HEK293 (cell line): ENCODE measurements at regions not wholly inside any gene's neighbourhood (a gene's known extent, or its start where the extent isn't known, plus 50 kb on each side); places are given as distances from the start of the nearest gene placed in this dataset.

ENCODE experiments used
- CTCF ChIA-PET: fragments of 350-600 bp; formaldehyde crosslinking; extraction: SDS; loops from one replicate; lab custom pipeline; 2021; ENCODE audit warnings: antibody characterized with exemption; lab: Yijun Ruan, JAX
- POLR2A ChIA-PET: fragments of 300-600 bp; formaldehyde crosslinking; extraction: SDS; loops from one replicate; lab custom pipeline; 2020; ENCODE audit warnings: antibody characterized with exemption, inconsistent platforms; lab: Yijun Ruan, JAX
- H3K27ac ChIP-seq: fragments of 200-500 bp; sonication (Bioruptor generic); 2 replicates; pipeline ENCODE4 v1.5.1; 2014; ENCODE audit warnings: low read depth, low read length, control low read depth, inconsistent platforms; ENCODE audit errors: extremely low read depth
- H3K36me3 ChIP-seq, 2 experiments: fragments of 200-500 bp in 1 of 2; sonication (Bioruptor generic) in 1 of 2; 1 replicate in 1 of 2; 2 replicates in 1 of 2; pipeline ENCODE4 v1.5.1; 2014 to 2017; ENCODE audit warnings: inconsistent platforms in 2 of 2, low read length in 2 of 2; ENCODE audit not compliant: control insufficient read depth in 2 of 2, insufficient read depth in 1 of 2
- H3K4me1 ChIP-seq: fragments of 200-500 bp; sonication (Bioruptor generic); 2 replicates; pipeline ENCODE4 v1.5.1; 2014; ENCODE audit warnings: mild to moderate bottlenecking, low read length, inconsistent platforms; ENCODE audit not compliant: control insufficient read depth, insufficient read depth
- H3K4me3 ChIP-seq: 2 replicates; pipeline ENCODE4 v1.5.1; 2011; ENCODE audit warnings: low read depth, mild to moderate bottlenecking, control low read depth, low read length, moderate library complexity
- H3K9me3 ChIP-seq: fragments of 200-500 bp; sonication (Bioruptor generic); 2 replicates; pipeline ENCODE4 v1.5.1; 2014; ENCODE audit warnings: low read depth, low read length, inconsistent platforms; ENCODE audit not compliant: control insufficient read depth, insufficient read depth
- GLI4 ChIP-seq: fragments of 450-650 bp; formaldehyde crosslinking; IDR thresholded peaks from 2 replicates; pipeline ENCODE4 v1.5.1; 2016; ENCODE audit warnings: missing biosample characterization, missing genetic modification characterization
- MEIS1 ChIP-seq: sonication (generic); formaldehyde crosslinking; IDR thresholded peaks from 2 replicates; pipeline ENCODE4 v1.8.1; 2022; ENCODE audit warnings: missing genetic modification reagents, mild to moderate bottlenecking, borderline replicate concordance
- PBX3 ChIP-seq: sonication (generic); formaldehyde crosslinking; IDR thresholded peaks from 2 replicates; pipeline ENCODE4 v1.8.1; 2022; ENCODE audit warnings: mild to moderate bottlenecking, moderate library complexity, missing genetic modification reagents
- PRDM2 ChIP-seq: fragments of 450-650 bp; formaldehyde crosslinking; IDR thresholded peaks from 2 replicates; pipeline ENCODE4 v1.5.1; 2016; ENCODE audit warnings: missing biosample characterization, missing genetic modification characterization, borderline replicate concordance
- PRDM4 ChIP-seq: fragments of 450-650 bp; formaldehyde crosslinking; IDR thresholded peaks from 2 replicates; pipeline ENCODE4 v1.5.1; 2017; ENCODE audit warnings: missing biosample characterization, missing genetic modification characterization
- REPIN1 ChIP-seq: fragments of 450-650 bp; formaldehyde crosslinking; IDR thresholded peaks from 2 replicates; pipeline ENCODE4 v1.5.1; 2017; ENCODE audit warnings: missing biosample characterization, missing genetic modification characterization, low read depth
- ZBTB17 ChIP-seq: fragments of 450-650 bp; formaldehyde crosslinking; IDR thresholded peaks from 2 replicates; pipeline ENCODE4 v1.5.1; 2016; ENCODE audit warnings: missing biosample characterization, missing genetic modification characterization
- ZBTB20 ChIP-seq: fragments of 450-650 bp; formaldehyde crosslinking; IDR thresholded peaks from 2 replicates; pipeline ENCODE4 v1.5.1; 2016; ENCODE audit warnings: missing biosample characterization, missing genetic modification characterization
- ZIC2 ChIP-seq: fragments of 450-650 bp; formaldehyde crosslinking; IDR thresholded peaks from 2 replicates; pipeline ENCODE4 v1.5.1; 2016; ENCODE audit warnings: missing biosample characterization, missing genetic modification characterization
- ZNF112 ChIP-seq: fragments of 450-650 bp; formaldehyde crosslinking; IDR thresholded peaks from 2 replicates; pipeline ENCODE4 v1.5.0; 2017; ENCODE audit warnings: missing biosample characterization, missing genetic modification characterization
- ZNF114 ChIP-seq: fragments of 450-650 bp; formaldehyde crosslinking; IDR thresholded peaks from 2 replicates; pipeline ENCODE4 v1.5.0; 2017; ENCODE audit warnings: missing biosample characterization, missing genetic modification characterization
- ZNF140 ChIP-seq: fragments of 450-650 bp; formaldehyde crosslinking; IDR thresholded peaks from 2 replicates; pipeline ENCODE4 v1.5.1; 2016; ENCODE audit warnings: missing biosample characterization, missing genetic modification characterization
- ZNF146 ChIP-seq: fragments of 450-650 bp; formaldehyde crosslinking; IDR thresholded peaks from 2 replicates; pipeline ENCODE4 v1.5.1; 2016; ENCODE audit warnings: missing biosample characterization, missing genetic modification characterization
- ZNF18 ChIP-seq: fragments of 450-650 bp; formaldehyde crosslinking; IDR thresholded peaks from 2 replicates; pipeline ENCODE4 v1.5.1; 2016; ENCODE audit warnings: missing biosample characterization, missing genetic modification characterization
- ZNF221 ChIP-seq: fragments of 450-650 bp; formaldehyde crosslinking; IDR thresholded peaks from 2 replicates; pipeline ENCODE4 v1.5.1; 2017; ENCODE audit warnings: missing biosample characterization, missing genetic modification characterization, borderline replicate concordance
- ZNF223 ChIP-seq: fragments of 450-650 bp; formaldehyde crosslinking; IDR thresholded peaks from 2 replicates; pipeline ENCODE4 v1.5.1; 2016; ENCODE audit warnings: missing biosample characterization, missing genetic modification characterization
- ZNF514 ChIP-seq: fragments of 450-650 bp; formaldehyde crosslinking; IDR thresholded peaks from 2 replicates; pipeline ENCODE4 v1.5.1; 2016; ENCODE audit warnings: missing biosample characterization, missing genetic modification characterization
- ZNF560 ChIP-seq: fragments of 450-650 bp; formaldehyde crosslinking; IDR thresholded peaks from 2 replicates; pipeline ENCODE4 v1.5.1; 2017; ENCODE audit warnings: missing biosample characterization, missing genetic modification characterization, borderline replicate concordance
- ZNF600 ChIP-seq: fragments of 450-650 bp; formaldehyde crosslinking; IDR thresholded peaks from 2 replicates; pipeline ENCODE4 v1.5.1; 2016; ENCODE audit warnings: missing biosample characterization, missing genetic modification characterization
- ZNF621 ChIP-seq: fragments of 450-650 bp; formaldehyde crosslinking; IDR thresholded peaks from 2 replicates; pipeline ENCODE4 v1.5.1; 2017; ENCODE audit warnings: missing biosample characterization, missing genetic modification characterization
- ZNF624 ChIP-seq: fragments of 450-650 bp; formaldehyde crosslinking; IDR thresholded peaks from 2 replicates; pipeline ENCODE4 v1.5.1; 2017; ENCODE audit warnings: missing biosample characterization, missing genetic modification characterization
- ZNF629 ChIP-seq: fragments of 450-650 bp; formaldehyde crosslinking; IDR thresholded peaks from 2 replicates; pipeline ENCODE4 v1.5.1; 2017; ENCODE audit warnings: missing biosample characterization, missing genetic modification characterization
- ZNF707 ChIP-seq: fragments of 450-650 bp; formaldehyde crosslinking; IDR thresholded peaks from 2 replicates; pipeline ENCODE4 v1.5.1; 2016; ENCODE audit warnings: missing biosample characterization, missing genetic modification characterization

GRCh38 chr11:87662287-87662686, 513.0 kb downstream of the RAB38 start:
- Histone ChIP-seq H3K4me1 (no peaks in the 10 kb centered on the region), H3K9me3 (no peaks in the 10 kb centered on the region), H3K36me3 (no peaks in the 10 kb centered on the region), H3K27ac (no peak overlapping the region), H3K4me3 (no peak overlapping the region)
- ChIA-PET POLR2A (no interaction called here), CTCF (no interaction called here)
- no peak for TF ChIP-seq ZIC2
- TF ChIP-seq ZNF621 (tag by site-specific recombination): no peak
- TF ChIP-seq ZNF624 (tag by site-specific recombination): no peak
- no peak for TF ChIP-seq ZNF18 (tag by site-specific recombination)
- no peak for TF ChIP-seq ZNF114
- TF ChIP-seq ZNF223 (tag by site-specific recombination): no peak
- TF ChIP-seq ZBTB20: no peak
- no peak for TF ChIP-seq ZNF707

- POLR2A ChIA-PET: no interaction called here
- TF ChIP-seq ZNF600 (tag by site-specific recombination) (no peak), ZNF629 (tag by site-specific recombination) (no peak), ZNF560 (tag by site-specific recombination) (no peak), ZNF146 (tag by site-specific recombination) (no peak), ZNF514 (tag by site-specific recombination) (no peak), REPIN1 (tag by site-specific recombination) (no peak), ZNF221 (tag by site-specific recombination) (no peak), MEIS1 (CRISPR knock-in tag) (no peak), ZNF624 (tag by site-specific recombination) (no peak), ZNF112 (tag by site-specific recombination) (no peak), PRDM2 (tag by site-specific recombination) (no peak), PBX3 (CRISPR knock-in tag) (no peak), PRDM4 (no peak), GLI4 (no peak), ZBTB17 (tag by site-specific recombination) (no peak), ZNF140 (tag by site-specific recombination) (no peak)
These were observed 514.1 kb downstream of the RAB38 start for GRCh38 chr11:87660926-87661660.

More at GRCh38 chr11:87660926-87661660, 514.1 kb downstream of the RAB38 start:
- CTCF ChIA-PET: no interaction called here
- H3K4me1 ChIP-seq: no peaks in the 10 kb centered on the region
- no peak overlapping the region for H3K27ac ChIP-seq
- H3K36me3 ChIP-seq: no peaks in the 10 kb centered on the region
- no peaks in the 10 kb centered on the region for H3K9me3 ChIP-seq
- H3K4me3 ChIP-seq: no peak overlapping the region
